ENCODE measurements at regions not wholly inside any gene's neighbourhood (a gene's known extent, or its start where the extent isn't known, plus 50 kb on each side); places are given as distances from the start of the nearest gene placed in this dataset.
A peak's percentile ranks its signal among the peaks of the same experiment; 100 is the strongest.

- POLR2A ChIA-PET (ENCODE audit: low non-redundant PET): no interaction called here
- CTCF ChIA-PET: interaction anchor here (0.7 to 0.8 kb wide), 2 partner anchors 107 to 717 kb away, joined by 3 to 5 read pairs; no protein-coding TSS in a partner anchor
- no peak for TF ChIP-seq CTCF (conservative IDR thresholded peaks at IDR 0.05; ENCODE audit: low read depth)
- no peak overlapping the region for H3K27ac ChIP-seq
- no peak for DNase-seq (ENCODE audit: low spot score)
These were observed 134.0 kb upstream of the TARS1 start for GRCh38 chr5:33306758-33307157.

GRCh38 chr5:33308586-33308985 lies 132.2 kb upstream of the TARS1 start:
- DNase-seq (ENCODE audit: low spot score): no peak
- CTCF ChIA-PET: no interaction called here
- no peak for TF ChIP-seq CTCF (conservative IDR thresholded peaks at IDR 0.05; ENCODE audit: low read depth)
- H3K27ac ChIP-seq: no peak overlapping the region
- POLR2A ChIA-PET (ENCODE audit: low non-redundant PET): no interaction called here

GRCh38 chr5:33309068-33309467 lies 131.7 kb upstream of the TARS1 start:
- no peak for TF ChIP-seq CTCF (conservative IDR thresholded peaks at IDR 0.05; ENCODE audit: low read depth)
- no peak overlapping the region for H3K27ac ChIP-seq
- no peak for DNase-seq (ENCODE audit: low spot score)
- ChIA-PET CTCF (no interaction called here), POLR2A (ENCODE audit: low non-redundant PET) (no interaction called here)

GRCh38 chr5:33309536-33310345 lies 131.0 kb upstream of the TARS1 start:
- H3K27ac ChIP-seq: no peak overlapping the region
- CTCF ChIA-PET: interaction anchor here (0.7 to 1.0 kb wide), 3 partner anchors 8 to 397 kb away, joined by 3 to 6 read pairs (median 4); no protein-coding TSS in a partner anchor
- POLR2A ChIA-PET (ENCODE audit: low non-redundant PET): no interaction called here
- TF ChIP-seq CTCF (conservative IDR thresholded peaks at IDR 0.05; ENCODE audit: low read depth): no peak
- no peak for DNase-seq (ENCODE audit: low spot score)

- DNase-seq (ENCODE audit: low spot score): peak; percentile 66
- ChIA-PET CTCF (interaction anchor here (0.5 to 1.0 kb wide), 6 partner anchors 9 to 398 kb away, joined by 3 to 6 read pairs (median 4); no protein-coding TSS in a partner anchor), POLR2A (ENCODE audit: low non-redundant PET) (no interaction called here)
- TF ChIP-seq CTCF (conservative IDR thresholded peaks at IDR 0.05; ENCODE audit: low read depth): no peak
- H3K27ac ChIP-seq: peak overlapping the region; percentile 85
These were observed 130.3 kb upstream of the TARS1 start for GRCh38 chr5:33310451-33310850.

- ChIA-PET POLR2A (ENCODE audit: low non-redundant PET) (no interaction called here), CTCF (interaction anchor here (0.5 to 1.0 kb wide), 3 partner anchors 12 to 584 kb away, joined by 3 read pairs; no protein-coding TSS in a partner anchor)
- DNase-seq (ENCODE audit: low spot score): peak; percentile 67
These were observed 128.9 kb upstream of the TARS1 start for GRCh38 chr5:33311893-33312292.

More at GRCh38 chr5:33311893-33312292, 128.9 kb upstream of the TARS1 start:
- H3K27ac ChIP-seq: no peak overlapping the region
- no peak for TF ChIP-seq CTCF (conservative IDR thresholded peaks at IDR 0.05; ENCODE audit: low read depth)

Data from RWPE1 (cell line).